C4-2B (cell line): ENCODE measurements at regions not wholly inside any gene's neighbourhood (a gene's known extent, or its start where the extent isn't known, plus 50 kb on each side); places are given as distances from the start of the nearest gene placed in this dataset.

Experiments
- ZFX ChIP-seq: fragments of 450-650 bp; IDR thresholded peaks from 2 replicates; pipeline ENCODE4 v1.6.1; 2017
- TF ChIP-seq, protein P1 (sequence below): fragments of 450-650 bp; conservative IDR thresholded peaks from 2 replicates; pipeline ENCODE4 v1.5.1; 2017; ENCODE audit warnings: mild to moderate bottlenecking

GRCh38 chr7:120053390-120053961 is 219.5 kb upstream of the KCND2 start:
- TF ChIP-seq, protein P1, sequence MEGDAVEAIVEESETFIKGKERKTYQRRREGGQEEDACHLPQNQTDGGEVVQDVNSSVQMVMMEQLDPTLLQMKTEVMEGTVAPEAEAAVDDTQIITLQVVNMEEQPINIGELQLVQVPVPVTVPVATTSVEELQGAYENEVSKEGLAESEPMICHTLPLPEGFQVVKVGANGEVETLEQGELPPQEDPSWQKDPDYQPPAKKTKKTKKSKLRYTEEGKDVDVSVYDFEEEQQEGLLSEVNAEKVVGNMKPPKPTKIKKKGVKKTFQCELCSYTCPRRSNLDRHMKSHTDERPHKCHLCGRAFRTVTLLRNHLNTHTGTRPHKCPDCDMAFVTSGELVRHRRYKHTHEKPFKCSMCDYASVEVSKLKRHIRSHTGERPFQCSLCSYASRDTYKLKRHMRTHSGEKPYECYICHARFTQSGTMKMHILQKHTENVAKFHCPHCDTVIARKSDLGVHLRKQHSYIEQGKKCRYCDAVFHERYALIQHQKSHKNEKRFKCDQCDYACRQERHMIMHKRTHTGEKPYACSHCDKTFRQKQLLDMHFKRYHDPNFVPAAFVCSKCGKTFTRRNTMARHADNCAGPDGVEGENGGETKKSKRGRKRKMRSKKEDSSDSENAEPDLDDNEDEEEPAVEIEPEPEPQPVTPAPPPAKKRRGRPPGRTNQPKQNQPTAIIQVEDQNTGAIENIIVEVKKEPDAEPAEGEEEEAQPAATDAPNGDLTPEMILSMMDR, result no peak
- no peak for TF ChIP-seq ZFX
